H1 (cell line): ENCODE measurements at regions not wholly inside any gene's neighbourhood (a gene's known extent, or its start where the extent isn't known, plus 50 kb on each side); places are given as distances from the start of the nearest gene placed in this dataset.

Source experiments
- CTCF ChIA-PET: fragments of 300-600 bp; sonication (Branson Sonifier 250); formaldehyde crosslinking; loops from one replicate; lab custom pipeline; 2021; ENCODE audit not compliant: partially characterized antibody; lab: Charles Lee
- POLR2A ChIA-PET: fragments of 300-600 bp; sonication (Branson Sonifier 250); formaldehyde crosslinking; loops from one replicate; lab custom pipeline; 2021; ENCODE audit warnings: inconsistent platforms; ENCODE audit not compliant: partially characterized antibody; lab: Charles Lee
- DNase-seq, 2 experiments: peaks; one replicate each; pipeline versions ENCODE4 v3.0.0 to v3.0.0-alpha.2; 2010 to 2022; ENCODE audit warnings: low spot score in 2 of 2, low read depth in 1 of 2, mixed read lengths in 1 of 2
- FAIRE-seq: peaks from 2 replicates; lab custom pipeline; 2011; peaks lifted over from hg19 to GRCh38; lab: Jason Lieb, UNC
- H2AFZ ChIP-seq: 2 replicates; pipeline ENCODE4 v1.8.1; 2012; ENCODE audit warnings: low read length, inconsistent platforms
- H2AK5ac ChIP-seq: 2 replicates; pipeline ENCODE4 v1.6.1; 2013; ENCODE audit warnings: low read depth, low read length
- H2BK120ac ChIP-seq: replicated peaks from 2 replicates; pipeline ENCODE3; 2013; ENCODE audit warnings: low read depth, low read length, inconsistent platforms
- H2BK12ac ChIP-seq: 2 replicates; pipeline ENCODE4 v1.6.1; 2013; ENCODE audit warnings: low read depth, low read length
- H2BK15ac ChIP-seq: 2 replicates; pipeline ENCODE4 v1.6.1; 2013; ENCODE audit warnings: low read length
- H2BK20ac ChIP-seq: 2 replicates; pipeline ENCODE4 v1.6.1; 2013; ENCODE audit warnings: low read length
- H2BK5ac ChIP-seq: 2 replicates; pipeline ENCODE4 v1.6.1; 2013; ENCODE audit warnings: low read depth, low read length
- H3K14ac ChIP-seq: 2 replicates; pipeline ENCODE4 v1.6.1; 2013; ENCODE audit warnings: inconsistent platforms; ENCODE audit not compliant: insufficient read length
- H3K18ac ChIP-seq: 2 replicates; pipeline ENCODE4 v1.6.1; 2013; ENCODE audit warnings: low read length; ENCODE audit errors: extremely low read depth
- H3K23ac ChIP-seq: 2 replicates; pipeline ENCODE4 v1.6.1; 2013; ENCODE audit warnings: inconsistent platforms; ENCODE audit not compliant: insufficient read length
- H3K23me2 ChIP-seq: 2 replicates; pipeline ENCODE4 v1.6.1; 2013; ENCODE audit warnings: low read depth, low read length
- H3K27ac ChIP-seq: 2 replicates; pipeline ENCODE4 v1.6.1; 2011; ENCODE audit warnings: low read depth, low read length, inconsistent platforms
- H3K27me3 ChIP-seq, 4 experiments: replicated peaks in 1 of 4; 1 replicate in 1 of 4; 2 replicates in 3 of 4; pipeline versions ENCODE4 v1.6.1 to v1.8.1; 2011 to 2013; ENCODE audit warnings: low read length in 3 of 4, mild to moderate bottlenecking in 3 of 4, inconsistent platforms in 2 of 4, mixed read lengths in 2 of 4, moderate library complexity in 1 of 4; ENCODE audit not compliant: control insufficient read depth in 3 of 4, insufficient read depth in 3 of 4; ENCODE audit errors: extremely low read depth in 1 of 4
- H3K36me3 ChIP-seq, 4 experiments: 2 replicates each; pipeline versions ENCODE4 v1.6.1 to v1.8.1; 2011 to 2013; ENCODE audit warnings: mild to moderate bottlenecking in 4 of 4, low read length in 3 of 4, moderate library complexity in 2 of 4, control low read depth in 1 of 4, inconsistent platforms in 1 of 4; ENCODE audit not compliant: insufficient read depth in 4 of 4, control insufficient read depth in 2 of 4
- H3K4ac ChIP-seq: replicated peaks from 2 replicates; pipeline ENCODE3; 2013; ENCODE audit warnings: low read length, low read depth, mixed read lengths, inconsistent platforms; ENCODE audit not compliant: insufficient read length
- H3K4me1 ChIP-seq, 4 experiments: replicated peaks in 1 of 4; 1 replicate in 1 of 4; 2 replicates in 3 of 4; pipeline versions ENCODE4 v1.6.1 to v1.8.1; 2011 to 2013; ENCODE audit warnings: low read length in 3 of 4, inconsistent platforms in 2 of 4, mixed read lengths in 1 of 4; ENCODE audit not compliant: insufficient read depth in 4 of 4, control insufficient read depth in 3 of 4
- H3K4me2 ChIP-seq, 2 experiments: 2 replicates each; pipeline versions ENCODE4 v1.6.1 to v1.8.1; 2011 to 2013; ENCODE audit warnings: low read depth in 2 of 2, low read length in 2 of 2, control low read depth in 1 of 2, inconsistent platforms in 1 of 2, mild to moderate bottlenecking in 1 of 2; ENCODE audit not compliant: insufficient read depth in 1 of 2
- H3K4me3 ChIP-seq, 4 experiments: fragments of 200-600, 300-600 bp in 1 of 4; sonication (generic), shearing (Covaris generic), sonication (Bioruptor Twin) in 1 of 4; 2 replicates each; pipeline versions ENCODE4 v1.5.1 to v1.8.1; 2011 to 2016; ENCODE audit warnings: low read length in 4 of 4, low read depth in 3 of 4, control low read depth in 2 of 4, inconsistent platforms in 2 of 4, mild to moderate bottlenecking in 2 of 4, mixed read lengths in 1 of 4, moderate library complexity in 1 of 4; ENCODE audit not compliant: insufficient read depth in 2 of 4; ENCODE audit errors: extremely low read depth in 1 of 4
- H3K56ac ChIP-seq: replicated peaks from 2 replicates; pipeline ENCODE3; 2013; ENCODE audit warnings: low read depth, mild to moderate bottlenecking, mixed read lengths, low read length, inconsistent platforms; ENCODE audit not compliant: insufficient read length
- H3K79me1 ChIP-seq: 2 replicates; pipeline ENCODE4 v1.6.1; 2013; ENCODE audit warnings: low read depth, low read length, control low read depth
- H3K79me2 ChIP-seq, 2 experiments: 2 replicates each; pipeline versions ENCODE4 v1.6.1 to v1.8.1; 2012 to 2013; ENCODE audit warnings: low read length in 2 of 2, mild to moderate bottlenecking in 2 of 2, inconsistent platforms in 1 of 2; ENCODE audit not compliant: insufficient read depth in 2 of 2, control insufficient read depth in 1 of 2
- H3K9ac ChIP-seq, 4 experiments: replicated peaks in 1 of 4; 1 replicate in 1 of 4; 2 replicates in 3 of 4; pipeline versions ENCODE4 v1.6.1 to v1.8.1; 2011 to 2013; ENCODE audit warnings: low read depth in 3 of 4, low read length in 3 of 4, control low read depth in 2 of 4, mild to moderate bottlenecking in 2 of 4, moderate library complexity in 2 of 4, inconsistent platforms in 1 of 4; ENCODE audit errors: extremely low read depth in 1 of 4
- H3K9me3 ChIP-seq, 2 experiments: 2 replicates each; pipeline versions ENCODE4 v1.6.1 to v1.8.1; 2012 to 2013; ENCODE audit warnings: mild to moderate bottlenecking in 2 of 2, moderate library complexity in 2 of 2, control low read depth in 1 of 2, inconsistent platforms in 1 of 2, low read depth in 1 of 2, low read length in 1 of 2, mixed read lengths in 1 of 2; ENCODE audit not compliant: insufficient read depth in 2 of 2
- H4K20me1 ChIP-seq, 2 experiments: replicated peaks in 1 of 2; 2 replicates each; pipeline versions ENCODE3 to v1.8.1; 2011 to 2013; ENCODE audit warnings: inconsistent platforms in 2 of 2, low read length in 2 of 2, mild to moderate bottlenecking in 1 of 2; ENCODE audit not compliant: insufficient read depth in 2 of 2, control insufficient read depth in 1 of 2
- H4K5ac ChIP-seq: 2 replicates; pipeline ENCODE4 v1.6.1; 2013; ENCODE audit warnings: low read length, low read depth, mixed read lengths, inconsistent platforms; ENCODE audit not compliant: insufficient read length
- H4K8ac ChIP-seq: 2 replicates; pipeline ENCODE4 v1.8.0; 2013; ENCODE audit warnings: mild to moderate bottlenecking, moderate library complexity, low read length, inconsistent platforms; ENCODE audit not compliant: insufficient read depth; ENCODE audit errors: extremely low read depth
- H4K91ac ChIP-seq: replicated peaks from 2 replicates; pipeline ENCODE3; 2013; ENCODE audit warnings: low read length, mixed read lengths, inconsistent platforms; ENCODE audit not compliant: insufficient read length
- HDAC6 ChIP-seq: IDR thresholded peaks from one replicate; pipeline ENCODE4 v1.7.1; 2012; ENCODE audit warnings: low read depth, mild to moderate bottlenecking, inconsistent platforms, low read length, moderate library complexity
- JUND ChIP-seq: IDR thresholded peaks from 2 replicates; pipeline ENCODE4 v1.6.1; 2011; ENCODE audit warnings: mild to moderate bottlenecking, improper control_type of control experiment, low read length
- NANOG ChIP-seq: IDR thresholded peaks from 2 replicates; pipeline ENCODE4 v1.6.1; 2011; ENCODE audit warnings: low read length, low read depth, mild to moderate bottlenecking, inconsistent platforms; ENCODE audit not compliant: insufficient read depth, poor library complexity, severe bottlenecking
- WGBS, 2 experiments: shearing (Covaris generic) in 1 of 2; methylation state at CpG; one replicate each; pipeline versions ENCODE4 v1.1.6 to v1.1.7; 2013 to 2015; ENCODE audit warnings: low lambda C conversion rate in 2 of 2, mixed read lengths in 2 of 2, inconsistent platforms in 1 of 2, low coverage in 1 of 2, missing lambda C conversion rate in 1 of 2; ENCODE audit not compliant: insufficient replicate concordance in 2 of 2, insufficient coverage in 1 of 2, insufficient read length in 1 of 2; ENCODE audit errors: extremely low coverage in 1 of 2, missing lambda C conversion rate in 1 of 2; 5-methylcytosine and 5-hydroxymethylcytosine counted together

DNA sequence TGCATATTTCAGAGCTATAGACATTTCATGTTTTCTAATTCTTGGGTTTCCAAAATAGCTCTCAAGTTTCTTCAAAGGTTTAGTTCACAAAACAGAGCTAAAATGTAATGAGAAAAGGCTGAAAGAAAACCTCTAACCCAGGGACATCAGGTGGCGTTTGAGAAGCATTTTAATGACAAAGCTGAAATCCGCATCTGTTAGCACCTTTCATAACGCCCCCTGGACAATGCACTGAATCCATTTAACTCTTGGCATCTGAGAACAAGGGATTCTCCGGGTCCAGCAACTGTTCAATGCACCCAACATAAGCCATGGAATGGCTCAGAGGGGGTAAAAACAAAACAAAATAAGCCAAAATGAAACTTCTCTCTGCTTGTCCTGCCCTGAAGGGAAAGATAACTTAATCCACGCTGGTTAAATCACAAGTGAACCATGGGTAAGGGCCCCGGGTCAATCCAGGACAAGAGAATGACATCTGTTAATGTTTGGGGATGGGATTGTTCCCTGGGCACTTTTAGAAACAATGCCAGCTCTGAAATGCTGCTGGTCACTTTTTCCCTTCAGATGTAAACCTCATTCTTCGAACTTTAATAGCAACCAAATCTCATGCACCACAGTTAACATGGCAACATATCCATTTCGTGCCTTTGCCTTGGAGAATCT is 466.2 kb upstream of the ADAMTS9 start:
- Histone ChIP-seq H4K91ac (peak overlapping the region; percentile 4), H3K4me1 (peaks cover 0 to 5% (median 5%) of the 10 kb centered on the region in 4 experiments; a peak in 4 of 7 replicates), H3K36me3 (no peaks in the 10 kb centered on the region), H4K5ac (no peak overlapping the region), H2BK12ac (no peak overlapping the region; the same call in 1 of the 2 replicates), H3K27me3 (no peaks in the 10 kb centered on the region; a peak in 2 of 7 replicates), H3K4me2 (peak overlapping the region; percentile 16 to 29; a peak in 3 of 4 replicates), H3K9ac (no peak overlapping the region), H3K79me2 (no peaks in the 10 kb centered on the region), H3K18ac (no peak overlapping the region), H3K23me2 (no peaks in the 10 kb centered on the region), H3K14ac (no peak overlapping the region), H3K79me1 (no peaks in the 10 kb centered on the region), H4K20me1 (no peaks in the 10 kb centered on the region), H3K27ac (no peak overlapping the region), H2BK120ac (peak overlapping the region; percentile 34), H2BK15ac (no peak overlapping the region), H3K23ac (no peak overlapping the region), H3K4ac (no peak overlapping the region), H3K4me3 (no peak overlapping the region; a peak in 1 of 8 replicates), H2AFZ (no peak overlapping the region), H2BK20ac (no peak overlapping the region), H3K56ac (no peak overlapping the region), H4K8ac (no peak overlapping the region), H3K9me3 (no peaks in the 10 kb centered on the region)
- DNase-seq (peak in 1 of 2 experiments; percentile 43), FAIRE-seq (peak; percentile 78)
- WGBS, 2 experiments, result 48% methylated on average over 8 of the region's 8 CpGs; no CpG with 5 or more reads in 1 of the 2 experiments
- ChIA-PET POLR2A (interaction anchor here (1.0 kb wide), 1 partner anchor 12 kb away, joined by 3 read pairs; no protein-coding TSS in a partner anchor), CTCF (interaction anchor here (1.0 to 1.8 kb wide), 5 partner anchors 8 to 22 kb away, joined by 3 to 5 read pairs (median 3); no protein-coding TSS in a partner anchor)
- TF ChIP-seq NANOG (peak; percentile 31), HDAC6 (no peak), JUND (no peak)
- TF ChIP-seq, all 59 proteins: peak for 1
- 0 out of 2 replicates have a peak overlapping the region, but pooled peaks have one; percentile 45 for H2BK5ac ChIP-seq
- no peak overlapping the region for H2AK5ac ChIP-seq
